ENCODE measurements at regions not wholly inside any gene's neighbourhood (a gene's known extent, or its start where the extent isn't known, plus 50 kb on each side); places are given as distances from the start of the nearest gene placed in this dataset.

DNA sequence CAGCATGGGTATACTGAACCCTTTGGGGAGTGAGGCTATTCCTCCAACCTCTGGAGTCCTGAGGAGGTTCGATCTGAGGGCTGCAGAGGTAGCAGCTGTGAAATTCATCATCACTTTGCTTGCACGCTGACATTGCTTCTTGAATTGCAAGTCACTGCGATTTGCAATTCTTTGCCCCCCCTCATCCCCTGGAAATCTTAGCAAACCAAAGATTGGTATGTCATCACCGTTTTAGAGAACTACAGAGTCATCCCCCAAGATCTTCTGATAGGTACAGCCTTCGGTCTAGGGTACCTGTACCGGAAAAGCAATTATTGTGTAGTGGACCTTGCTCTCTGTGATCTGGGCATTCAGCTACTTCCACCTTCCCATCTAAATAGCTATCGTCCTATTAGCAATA lies 192.6 kb downstream of the KLF6 start:
- no peaks in the 10 kb centered on the region for H3K27me3 ChIP-seq
- H3K4me1 ChIP-seq, result no peaks in the 10 kb centered on the region
- H3K9me3 ChIP-seq, result no peaks in the 10 kb centered on the region
- DNase-seq (no peak), ATAC-seq (no peak)
- no peaks in the 10 kb centered on the region for H3K36me3 ChIP-seq
- H3K27ac ChIP-seq, result no peak overlapping the region
- intact Hi-C loops (cut with DNase I), result no loop called here
- no peak overlapping the region for H3K4me3 ChIP-seq
- TF ChIP-seq, protein P1, sequence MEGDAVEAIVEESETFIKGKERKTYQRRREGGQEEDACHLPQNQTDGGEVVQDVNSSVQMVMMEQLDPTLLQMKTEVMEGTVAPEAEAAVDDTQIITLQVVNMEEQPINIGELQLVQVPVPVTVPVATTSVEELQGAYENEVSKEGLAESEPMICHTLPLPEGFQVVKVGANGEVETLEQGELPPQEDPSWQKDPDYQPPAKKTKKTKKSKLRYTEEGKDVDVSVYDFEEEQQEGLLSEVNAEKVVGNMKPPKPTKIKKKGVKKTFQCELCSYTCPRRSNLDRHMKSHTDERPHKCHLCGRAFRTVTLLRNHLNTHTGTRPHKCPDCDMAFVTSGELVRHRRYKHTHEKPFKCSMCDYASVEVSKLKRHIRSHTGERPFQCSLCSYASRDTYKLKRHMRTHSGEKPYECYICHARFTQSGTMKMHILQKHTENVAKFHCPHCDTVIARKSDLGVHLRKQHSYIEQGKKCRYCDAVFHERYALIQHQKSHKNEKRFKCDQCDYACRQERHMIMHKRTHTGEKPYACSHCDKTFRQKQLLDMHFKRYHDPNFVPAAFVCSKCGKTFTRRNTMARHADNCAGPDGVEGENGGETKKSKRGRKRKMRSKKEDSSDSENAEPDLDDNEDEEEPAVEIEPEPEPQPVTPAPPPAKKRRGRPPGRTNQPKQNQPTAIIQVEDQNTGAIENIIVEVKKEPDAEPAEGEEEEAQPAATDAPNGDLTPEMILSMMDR (IDR thresholded peaks at IDR 0.05), result no peak

DNA sequence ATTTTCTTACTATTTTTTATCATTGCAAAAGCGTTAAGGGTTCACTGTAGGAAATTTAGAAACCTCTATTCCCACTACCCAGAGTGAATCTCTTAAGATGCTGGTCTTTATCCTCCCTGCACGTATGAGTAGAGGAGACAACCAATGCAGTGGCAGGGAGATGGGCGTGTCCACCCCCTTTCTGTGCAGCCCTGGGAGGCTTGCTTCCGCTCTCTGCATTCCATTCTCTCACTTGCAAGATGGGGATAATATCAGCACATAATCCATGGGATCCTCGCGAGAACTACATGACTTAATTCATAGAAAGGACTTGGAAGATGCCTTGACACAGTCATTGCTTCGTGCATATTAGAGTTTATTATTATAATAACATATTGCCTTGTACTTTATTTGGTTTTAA lies 196.2 kb downstream of the KLF6 start:
- TF ChIP-seq, protein P1 (IDR thresholded peaks at IDR 0.05), result no peak
- H3K27ac ChIP-seq, result no peak overlapping the region
- DNase-seq (no peak), ATAC-seq (no peak)
- intact Hi-C loops (cut with DNase I), result no loop called here
- H3K9me3 ChIP-seq, result no peaks in the 10 kb centered on the region
- H3K4me3 ChIP-seq, result no peak overlapping the region
- no peaks in the 10 kb centered on the region for H3K27me3 ChIP-seq
- no peaks in the 10 kb centered on the region for H3K36me3 ChIP-seq
- H3K4me1 ChIP-seq, result no peaks in the 10 kb centered on the region

DNA sequence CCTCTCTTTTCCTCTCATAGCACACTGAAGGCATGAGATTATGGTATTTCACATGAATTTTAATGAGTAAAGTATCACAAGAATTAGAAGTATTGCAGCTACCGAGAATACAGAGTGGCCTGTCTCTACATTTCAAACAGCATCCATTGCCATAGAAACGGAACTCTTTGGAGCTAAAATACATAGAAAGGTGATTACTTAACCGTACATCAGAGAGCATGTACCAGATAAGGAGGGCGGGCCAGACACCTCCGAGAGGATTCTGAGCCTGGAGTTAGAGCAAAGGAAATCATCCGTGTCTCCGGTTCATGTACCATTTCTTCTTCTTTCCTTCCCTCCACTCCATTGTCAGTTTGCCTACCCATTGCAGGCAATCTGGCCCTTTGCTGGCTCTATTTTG lies 196.7 kb downstream of the KLF6 start:
- DNase-seq (no peak), ATAC-seq (no peak)
- TF ChIP-seq, protein P1 (IDR thresholded peaks at IDR 0.05), result no peak
- no peaks in the 10 kb centered on the region for H3K27me3 ChIP-seq
- H3K27ac ChIP-seq, result no peak overlapping the region
- H3K4me1 ChIP-seq, result no peaks in the 10 kb centered on the region
- no peak overlapping the region for H3K4me3 ChIP-seq
- intact Hi-C loops (cut with DNase I), result no loop called here
- H3K36me3 ChIP-seq, result no peaks in the 10 kb centered on the region
- no peaks in the 10 kb centered on the region for H3K9me3 ChIP-seq

DNA sequence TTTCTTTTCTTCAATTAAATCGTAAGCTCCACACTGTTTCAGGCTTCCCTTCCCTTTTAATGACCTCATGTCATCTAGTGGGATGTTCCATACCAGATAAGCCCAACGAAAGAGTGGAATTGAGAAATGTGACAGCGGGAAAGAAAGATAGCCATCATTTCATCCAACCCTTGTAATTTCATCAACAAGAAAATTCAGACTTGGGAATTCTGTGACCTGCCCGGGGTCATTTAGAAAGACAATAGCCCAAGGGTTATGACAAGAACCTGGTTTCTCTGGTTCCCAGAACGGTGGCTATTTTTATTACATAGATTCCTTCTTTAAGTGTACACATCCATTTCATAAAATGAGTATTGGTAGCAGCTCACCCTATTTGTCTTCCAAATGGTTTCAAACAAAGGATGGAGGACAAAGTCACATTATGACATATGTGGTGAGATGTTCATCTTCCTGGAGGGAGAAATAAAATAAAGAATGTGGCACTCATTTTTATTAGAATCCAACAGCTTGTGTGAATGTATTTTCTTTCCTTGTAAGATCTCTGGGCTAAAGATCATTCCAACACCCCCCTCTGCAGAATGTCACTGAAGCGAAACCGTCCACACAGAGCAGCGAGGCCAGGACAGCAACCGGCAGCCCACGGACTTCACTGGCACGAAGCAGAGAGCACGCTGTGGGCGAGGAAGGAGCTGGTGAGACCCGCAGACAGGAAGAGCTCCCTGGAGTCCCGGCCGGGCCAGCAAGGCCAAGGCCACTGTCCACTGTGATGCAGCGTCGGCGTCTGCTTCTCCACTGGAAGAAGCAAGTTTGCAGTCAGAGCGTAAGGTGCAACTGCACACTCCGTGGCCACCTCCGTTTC lies 199.9 kb downstream of the KLF6 start:
- no peak overlapping the region for H3K27ac ChIP-seq
- H3K27me3 ChIP-seq, result no peaks in the 10 kb centered on the region
- H3K4me1 ChIP-seq, result no peaks in the 10 kb centered on the region
- TF ChIP-seq, protein P1 (IDR thresholded peaks at IDR 0.05), result no peak
- no peak overlapping the region for H3K4me3 ChIP-seq
- no peaks in the 10 kb centered on the region for H3K36me3 ChIP-seq
- DNase-seq (no peak), ATAC-seq (no peak)
- intact Hi-C loops (cut with DNase I), result no loop called here
- H3K9me3 ChIP-seq, result no peaks in the 10 kb centered on the region

DNA sequence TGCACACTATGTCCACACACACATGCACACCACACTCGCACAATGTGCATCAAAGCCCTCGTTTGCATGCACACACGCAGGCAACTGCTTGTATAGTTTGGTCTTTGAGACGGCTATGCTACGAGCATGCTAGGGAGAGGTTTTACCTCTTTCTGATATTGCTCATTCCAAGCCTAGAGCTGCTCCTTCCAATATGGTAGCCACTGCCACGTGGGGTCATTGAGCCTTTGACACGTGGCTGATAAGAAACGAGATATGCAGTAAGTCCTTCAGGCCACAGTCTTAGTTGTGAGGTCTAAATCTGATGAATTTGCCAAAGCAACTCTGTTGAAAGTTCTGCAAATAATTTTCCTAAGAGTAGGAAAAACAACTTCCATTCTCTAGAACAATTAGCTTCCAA lies 204.4 kb downstream of the KLF6 start:
- intact Hi-C loops (cut with DNase I), result no loop called here
- Histone ChIP-seq H3K4me1 (no peaks in the 10 kb centered on the region), H3K9me3 (no peaks in the 10 kb centered on the region), H3K27me3 (no peaks in the 10 kb centered on the region), H3K4me3 (no peak overlapping the region), H3K27ac (no peak overlapping the region), H3K36me3 (no peaks in the 10 kb centered on the region)
- DNase-seq (no peak), ATAC-seq (no peak)
- TF ChIP-seq, protein P1 (IDR thresholded peaks at IDR 0.05), result no peak
